ENCODE measurements at regions not wholly inside any gene's neighbourhood (a gene's known extent, or its start where the extent isn't known, plus 50 kb on each side); places are given as distances from the start of the nearest gene placed in this dataset.

GRCh38 chrX:39936886-39937770, 160.6 kb downstream of the BCOR start:
- no peak overlapping the region for H3K4me3 ChIP-seq (ENCODE audit: low read depth, low read length)
- no peaks in the 10 kb centered on the region for H3K9me3 ChIP-seq (ENCODE audit: control insufficient read depth, insufficient read depth, low read depth, low read length)
- ChIA-PET CTCF (no interaction called here), POLR2A (no interaction called here)
- H3K36me3 ChIP-seq (ENCODE audit: control insufficient read depth in 2 of 2, insufficient read depth in 1 of 2, low read length in 2 of 2): no peaks in the 10 kb centered on the region
- TF ChIP-seq ZNF621 (tag by site-specific recombination; IDR thresholded peaks at IDR 0.05) (no peak), ZBTB17 (tag by site-specific recombination; IDR thresholded peaks at IDR 0.05) (no peak), TCF7L2 (IDR thresholded peaks at IDR 0.05; ENCODE audit: borderline replicate concordance, low read depth, low read length) (no peak), ZNF184 (tag by site-specific recombination; IDR thresholded peaks at IDR 0.05) (no peak), ZNF792 (tag by site-specific recombination; IDR thresholded peaks at IDR 0.05) (no peak), ZEB2 (tag by site-specific recombination; IDR thresholded peaks at IDR 0.05) (no peak), SP2 (tag by site-specific recombination; IDR thresholded peaks at IDR 0.05) (no peak), ZNF426 (tag by site-specific recombination; IDR thresholded peaks at IDR 0.05) (no peak), ZNF311 (tag by site-specific recombination; IDR thresholded peaks at IDR 0.05; ENCODE audit: borderline replicate concordance) (no peak), ZBTB48 (tag by site-specific recombination; IDR thresholded peaks at IDR 0.05) (no peak), GLI4 (tag by site-specific recombination; IDR thresholded peaks at IDR 0.05) (no peak), ZBTB21 (tag by site-specific recombination; IDR thresholded peaks at IDR 0.05) (no peak), ZNF571 (tag by site-specific recombination; IDR thresholded peaks at IDR 0.05) (no peak), ZNF223 (tag by site-specific recombination; IDR thresholded peaks at IDR 0.05) (no peak), PRDM4 (tag by site-specific recombination; IDR thresholded peaks at IDR 0.05) (no peak), ZNF473 (tag by site-specific recombination; IDR thresholded peaks at IDR 0.05) (no peak)
- no peaks in the 10 kb centered on the region for H3K4me1 ChIP-seq (ENCODE audit: control insufficient read depth, insufficient read depth, low read length)
- no peak overlapping the region for H3K27ac ChIP-seq (ENCODE audit: extremely low read depth, low read depth, low read length)

- Histone ChIP-seq H3K9me3 (ENCODE audit: control insufficient read depth, insufficient read depth, low read depth, low read length) (no peaks in the 10 kb centered on the region), H3K36me3 (ENCODE audit: control insufficient read depth in 2 of 2, insufficient read depth in 1 of 2, low read length in 2 of 2) (no peaks in the 10 kb centered on the region), H3K4me1 (ENCODE audit: control insufficient read depth, insufficient read depth, low read length) (no peaks in the 10 kb centered on the region), H3K27ac (ENCODE audit: extremely low read depth, low read depth, low read length) (no peak overlapping the region), H3K4me3 (ENCODE audit: low read depth, low read length) (no peak overlapping the region)
- TF ChIP-seq ZNF664 (tag by site-specific recombination; IDR thresholded peaks at IDR 0.05) (peak; percentile 76), ZNF704 (tag by site-specific recombination; IDR thresholded peaks at IDR 0.05) (no peak)
- ChIA-PET POLR2A (interaction anchor here (1.1 kb wide), 1 partner anchor 76 kb away, joined by 6 read pairs; no protein-coding TSS in a partner anchor), CTCF (no interaction called here)
Observed at GRCh38 chrX:39938466-39938865, 159.3 kb downstream of the BCOR start.

- Histone ChIP-seq H3K27ac (ENCODE audit: extremely low read depth, low read depth, low read length) (no peak overlapping the region), H3K4me3 (ENCODE audit: low read depth, low read length) (no peak overlapping the region), H3K9me3 (ENCODE audit: control insufficient read depth, insufficient read depth, low read depth, low read length) (no peaks in the 10 kb centered on the region), H3K4me1 (ENCODE audit: control insufficient read depth, insufficient read depth, low read length) (no peaks in the 10 kb centered on the region), H3K36me3 (ENCODE audit: control insufficient read depth in 2 of 2, insufficient read depth in 1 of 2, low read length in 2 of 2) (no peaks in the 10 kb centered on the region)
- ChIA-PET CTCF (no interaction called here), POLR2A (no interaction called here)
- TF ChIP-seq MZF1 (tag by site-specific recombination; IDR thresholded peaks at IDR 0.05; ENCODE audit: borderline replicate concordance): peak; percentile 91
- TF ChIP-seq ZBTB1 (tag by site-specific recombination; IDR thresholded peaks at IDR 0.05): no peak
- no peak for TF ChIP-seq ZNF184 (tag by site-specific recombination; IDR thresholded peaks at IDR 0.05)
- no peak for TF ChIP-seq ZNF391 (tag by site-specific recombination; IDR thresholded peaks at IDR 0.05; ENCODE audit: borderline replicate concordance, low read depth)
- no peak for TF ChIP-seq REST (tag by site-specific recombination; IDR thresholded peaks at IDR 0.05)
Observed at GRCh38 chrX:39939678-39940077, 158.1 kb downstream of the BCOR start.

Data from HEK293 (cell line).